ENCODE measurements at regions not wholly inside any gene's neighbourhood (a gene's known extent, or its start where the extent isn't known, plus 50 kb on each side); places are given as distances from the start of the nearest gene placed in this dataset.

DNA sequence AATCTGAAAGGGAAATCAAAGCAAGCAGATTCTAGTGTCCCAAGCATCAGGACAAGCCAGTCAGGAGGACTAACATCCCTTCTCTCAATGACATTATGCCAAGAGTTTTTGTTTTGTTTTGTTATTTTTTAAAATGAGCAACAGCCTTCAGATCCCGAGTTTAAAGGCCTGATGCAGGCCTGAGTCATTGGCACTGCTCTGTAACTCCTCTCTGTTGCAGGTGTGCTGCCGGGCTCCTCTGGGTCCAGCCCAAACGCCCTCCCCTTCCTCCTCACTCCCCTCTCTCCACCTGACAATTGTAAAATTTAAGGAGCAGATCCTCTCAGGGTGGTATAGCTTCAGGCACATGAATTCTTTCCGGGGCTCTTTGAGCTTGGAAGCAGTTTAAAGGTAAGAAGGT, 502.0 kb downstream of the BMP2 start:
- FAIRE-seq, result no peak

DNA sequence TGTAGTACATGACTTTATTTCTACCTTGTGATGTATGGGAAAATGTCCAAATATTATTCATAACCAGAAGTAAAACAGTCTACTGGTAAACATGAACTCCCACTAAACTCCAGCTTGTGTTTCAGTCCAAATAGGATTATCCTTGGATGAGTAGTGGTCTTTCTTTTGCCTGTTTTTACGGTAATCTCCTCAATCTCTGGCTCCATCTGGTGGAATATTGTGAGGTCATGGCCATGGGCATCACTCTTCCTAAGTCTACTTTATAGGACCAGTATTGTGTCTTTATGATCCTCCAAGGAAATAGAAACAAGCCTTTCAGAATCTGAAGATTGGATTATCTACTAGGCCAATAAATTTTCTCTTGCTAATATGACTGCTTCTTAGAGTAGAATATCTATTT, 505.0 kb downstream of the BMP2 start:
- no peak for FAIRE-seq

DNA sequence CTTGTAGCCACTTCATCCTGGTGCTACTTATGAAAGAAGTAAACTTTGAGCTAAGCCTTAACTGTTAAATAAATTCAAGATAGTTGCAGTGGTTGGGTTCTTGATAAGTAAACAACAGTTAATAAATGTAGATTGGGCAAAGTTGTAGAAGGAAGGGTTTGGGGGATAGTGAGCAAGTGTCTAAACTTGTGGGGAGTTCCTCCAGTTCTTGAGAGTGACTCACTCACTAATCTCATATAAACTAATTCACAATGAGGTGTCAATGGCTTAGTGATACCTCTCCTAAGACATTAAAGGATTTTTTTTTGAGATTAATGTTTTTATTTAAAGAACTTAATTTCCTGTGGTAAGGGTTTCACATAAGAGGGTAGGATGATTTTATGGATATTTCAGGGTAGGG, 507.4 kb downstream of the BMP2 start:
- no peak for FAIRE-seq

DNA sequence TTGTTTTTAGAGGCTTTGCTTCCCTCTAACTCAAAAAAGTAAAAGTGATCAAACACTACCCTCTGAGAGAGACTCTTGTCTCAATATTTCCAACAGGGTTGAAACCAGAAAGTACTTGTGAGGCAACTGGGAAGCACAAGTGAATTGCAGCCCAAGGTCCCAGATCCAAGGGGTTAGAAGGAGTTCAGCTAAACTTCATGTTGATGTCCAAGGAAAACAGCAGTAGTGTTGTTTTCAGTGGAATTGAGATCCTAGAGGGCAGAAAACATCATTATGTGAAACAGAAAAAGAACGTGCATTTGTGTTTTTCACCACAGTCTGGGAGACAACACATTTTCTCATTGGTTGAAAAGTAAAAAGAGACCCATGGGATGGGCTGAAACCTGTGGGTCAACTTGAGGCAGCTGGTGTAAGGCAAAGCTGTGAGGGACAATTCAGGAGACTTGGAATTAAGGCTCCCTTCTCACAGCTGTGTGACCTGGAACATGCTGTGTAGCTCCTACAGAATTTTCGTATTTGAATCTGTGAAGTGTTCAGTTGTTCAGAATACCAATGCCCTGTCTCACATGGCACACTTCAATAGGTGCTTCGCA, 508.3 kb downstream of the BMP2 start:
- FAIRE-seq, result no peak

DNA sequence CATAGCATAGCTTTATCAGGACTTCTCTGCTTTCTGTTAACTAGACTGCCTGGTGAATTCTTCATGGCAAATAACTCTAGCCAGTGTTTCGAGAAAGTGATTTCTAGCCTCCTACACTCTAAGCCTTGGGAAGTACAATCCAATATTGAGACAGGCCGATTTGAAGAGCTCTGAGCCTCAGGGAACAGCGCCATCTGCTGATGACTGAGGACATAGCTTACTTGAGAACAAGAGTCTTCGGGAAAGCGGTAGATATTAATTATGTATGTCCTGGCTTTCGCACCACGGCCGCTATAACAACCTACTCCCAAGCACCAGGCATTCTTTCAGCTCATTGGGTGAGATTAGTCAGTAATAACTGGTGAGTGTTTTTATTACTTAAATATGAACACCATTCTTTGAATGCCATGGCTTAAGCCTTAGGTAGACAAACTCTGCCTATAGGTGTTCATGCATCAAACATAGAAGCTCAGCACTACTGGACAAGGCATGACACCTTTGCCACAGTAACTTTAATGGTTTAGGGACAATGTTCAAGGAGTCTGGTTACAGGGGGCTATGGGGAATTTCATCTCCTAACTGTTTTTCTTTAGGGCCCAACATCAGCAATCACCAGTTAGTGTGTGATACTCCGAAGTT, 518.6 kb downstream of the BMP2 start:
- FAIRE-seq, result peak; percentile 96

DNA sequence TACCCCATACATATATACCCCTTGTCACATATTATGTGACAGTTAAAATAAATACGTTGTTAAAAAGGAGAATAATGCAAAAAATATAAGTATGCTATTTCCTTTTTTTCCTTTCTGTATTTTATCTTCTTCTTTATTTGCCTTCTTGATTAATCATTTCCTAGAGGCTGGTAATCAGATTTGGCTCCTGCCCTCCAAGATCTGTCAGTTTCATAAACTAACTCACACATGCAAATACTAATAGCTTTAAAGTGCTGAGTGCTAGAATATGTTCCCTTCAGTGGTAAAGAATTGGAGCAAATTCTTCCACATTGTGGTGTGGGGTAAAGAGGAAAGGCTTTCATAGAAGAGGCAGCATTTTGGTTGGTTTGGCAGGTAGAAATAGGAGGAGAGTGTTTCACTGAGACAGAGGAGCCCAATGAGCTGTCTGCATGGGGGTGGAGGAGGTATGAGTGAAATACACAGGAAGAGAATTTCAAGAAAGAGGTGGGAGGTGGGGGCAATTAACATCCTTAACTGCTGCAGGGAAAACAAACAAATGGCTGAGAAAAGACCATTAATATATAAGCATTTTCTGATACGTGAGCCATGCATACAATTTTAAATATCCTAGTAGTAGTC, 523.9 kb downstream of the BMP2 start:
- no peak for FAIRE-seq

DNA sequence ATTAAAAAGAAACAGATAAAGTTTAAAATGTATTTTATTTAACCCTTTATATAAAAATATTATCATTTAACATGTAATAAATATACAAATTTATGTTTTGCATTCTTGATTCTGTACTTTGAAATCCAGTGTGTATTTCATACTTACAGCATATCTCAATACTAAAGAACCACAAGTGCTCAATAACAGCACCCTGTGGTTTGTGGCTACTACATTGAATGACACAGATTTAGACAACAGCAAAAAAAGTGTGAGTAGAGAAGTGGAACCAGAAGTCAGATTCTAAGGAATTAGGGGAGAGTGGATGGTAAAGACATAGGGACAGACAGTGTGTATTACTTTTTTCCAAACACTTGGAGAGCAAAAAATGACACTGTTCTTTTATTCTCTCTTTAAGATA, 524.5 kb downstream of the BMP2 start:
- FAIRE-seq, result no peak

DNA sequence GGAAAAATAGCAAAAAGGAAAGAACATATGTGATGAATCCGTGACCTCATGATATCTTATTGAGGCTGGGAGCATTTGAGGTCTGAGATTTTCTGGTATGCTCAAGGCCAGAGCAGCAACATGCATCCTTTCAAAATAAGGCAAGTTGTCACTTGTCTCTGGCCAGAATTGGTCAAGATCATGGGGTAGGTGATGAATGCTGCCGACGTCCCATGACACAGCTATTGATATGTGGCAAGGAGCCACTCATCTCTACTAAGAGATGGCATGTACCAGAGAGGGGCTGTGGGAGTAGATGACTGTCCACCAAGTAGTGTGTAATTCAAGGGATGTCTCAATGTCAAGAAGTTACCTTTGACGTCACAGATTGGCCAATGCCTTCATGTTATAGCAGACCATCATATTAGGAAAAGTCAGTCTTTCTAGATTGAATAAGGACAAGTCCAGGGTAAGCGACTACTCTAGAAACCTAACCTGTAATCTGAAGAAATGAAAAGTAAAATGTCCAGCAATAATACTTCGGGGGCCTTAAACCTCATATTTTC, 527.4 kb downstream of the BMP2 start:
- no peak for FAIRE-seq

DNA sequence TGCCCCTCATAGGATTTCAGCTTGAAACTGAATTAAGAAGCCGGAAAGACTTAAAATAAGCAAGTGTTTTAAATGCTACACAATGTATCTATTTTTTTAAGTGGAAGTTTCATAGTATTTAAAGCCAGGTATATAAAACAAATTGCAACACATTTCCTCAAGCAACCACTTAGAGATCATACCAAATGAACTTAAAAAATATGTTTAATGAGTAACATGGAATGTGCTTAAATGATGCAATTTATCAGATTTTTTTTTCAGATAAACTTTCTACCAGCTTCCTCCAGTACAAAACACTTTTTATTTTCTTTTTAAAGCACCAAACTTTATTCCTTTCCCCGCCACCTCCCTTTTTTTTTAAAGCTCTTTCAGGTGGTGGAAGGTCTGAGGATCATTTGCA, 534.3 kb downstream of the BMP2 start:
- no peak for FAIRE-seq

DNA sequence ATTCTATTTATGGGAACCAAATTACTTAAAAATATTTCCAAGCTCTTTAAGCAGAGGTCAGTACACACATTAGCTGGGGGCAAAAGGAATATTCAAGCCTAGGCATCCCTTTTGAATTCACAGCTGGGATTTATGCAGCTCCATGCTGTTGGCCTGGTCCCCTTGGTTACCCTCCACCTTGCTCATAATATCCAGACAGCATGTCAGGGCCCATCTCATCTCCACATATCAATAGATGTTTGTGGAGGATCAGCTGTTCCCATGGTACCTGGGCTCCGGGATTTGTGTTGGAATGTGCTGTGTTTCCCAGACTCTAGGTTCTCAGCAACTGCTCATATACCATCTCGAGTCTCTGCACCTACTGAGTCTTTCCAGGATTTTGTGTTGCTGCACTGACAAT, 534.8 kb downstream of the BMP2 start:
- no peak for FAIRE-seq

DNA sequence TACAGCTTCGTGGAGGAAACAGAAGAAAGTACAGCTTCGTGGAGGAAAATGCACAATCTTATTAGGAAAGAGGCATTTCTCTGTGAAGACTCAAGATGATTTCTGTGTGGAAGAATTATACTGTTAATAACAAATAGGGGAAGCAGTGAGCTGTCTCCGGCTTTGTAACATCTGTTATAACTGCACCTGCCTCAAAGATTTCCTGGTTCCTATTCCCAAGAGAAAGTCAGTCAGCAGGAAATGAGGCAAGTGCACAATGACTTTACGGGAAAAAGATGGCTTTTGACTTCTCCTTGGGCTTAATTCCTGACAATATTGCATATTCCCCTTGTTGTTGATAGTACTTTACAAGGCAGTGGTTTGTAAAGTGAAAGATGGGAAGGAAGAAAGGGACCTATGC, 538.5 kb downstream of the BMP2 start:
- FAIRE-seq, result peak; percentile 36

DNA sequence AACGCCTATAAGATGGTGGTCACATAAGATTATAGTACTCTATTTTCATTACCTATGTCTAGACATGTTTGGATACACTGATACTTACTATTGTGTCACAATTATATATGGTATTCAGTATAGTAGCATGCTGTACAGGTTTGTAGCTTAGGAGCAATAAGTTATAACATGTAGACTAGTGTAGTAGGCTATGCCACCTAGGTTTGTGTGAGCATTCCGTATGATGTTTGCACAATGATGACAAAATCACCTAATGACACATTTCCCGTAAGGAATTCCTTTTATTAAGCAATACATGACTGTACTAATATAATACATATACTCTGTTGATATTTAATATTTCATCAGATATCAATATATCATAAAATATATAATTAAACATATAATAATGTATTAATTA, 540.7 kb downstream of the BMP2 start:
- FAIRE-seq, result no peak

DNA sequence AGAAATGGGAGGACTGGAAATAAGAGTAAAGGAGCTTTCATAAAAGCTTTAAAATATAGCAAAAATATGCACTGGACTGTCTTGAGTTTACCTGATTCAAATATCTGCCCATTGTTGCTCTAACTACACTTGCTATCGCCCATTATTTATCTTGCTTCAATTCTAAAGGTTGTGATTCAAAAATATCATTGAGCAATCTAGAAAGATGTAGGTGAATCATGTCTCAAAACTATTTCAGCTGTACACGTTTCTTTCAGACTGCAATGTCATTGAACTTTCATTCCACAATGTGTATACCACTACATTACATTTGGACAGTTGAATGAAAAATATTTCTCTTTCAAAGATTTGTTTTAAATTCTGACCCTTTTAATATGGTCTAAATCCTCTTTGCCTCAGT, 545.6 kb downstream of the BMP2 start:
- FAIRE-seq, result no peak

DNA sequence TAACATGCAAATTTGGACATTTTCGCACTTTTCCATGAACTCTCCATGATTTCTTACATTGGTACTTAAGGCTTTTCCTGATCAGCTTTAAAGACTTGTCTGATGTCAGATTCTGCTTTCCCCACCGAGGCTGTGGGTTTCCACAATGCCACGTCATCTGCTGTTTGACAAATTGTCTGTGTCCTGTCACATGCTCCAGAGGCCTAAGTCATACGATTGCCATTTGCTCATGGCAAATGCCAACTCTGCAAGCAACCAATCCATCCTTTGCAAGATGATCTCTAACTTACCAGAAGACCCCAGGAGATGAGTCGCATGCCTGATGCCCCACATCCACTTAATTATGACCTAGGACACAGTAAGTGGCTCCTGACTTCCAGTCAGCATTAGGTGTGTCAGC, 556.5 kb downstream of the BMP2 start:
- no peak for FAIRE-seq

DNA sequence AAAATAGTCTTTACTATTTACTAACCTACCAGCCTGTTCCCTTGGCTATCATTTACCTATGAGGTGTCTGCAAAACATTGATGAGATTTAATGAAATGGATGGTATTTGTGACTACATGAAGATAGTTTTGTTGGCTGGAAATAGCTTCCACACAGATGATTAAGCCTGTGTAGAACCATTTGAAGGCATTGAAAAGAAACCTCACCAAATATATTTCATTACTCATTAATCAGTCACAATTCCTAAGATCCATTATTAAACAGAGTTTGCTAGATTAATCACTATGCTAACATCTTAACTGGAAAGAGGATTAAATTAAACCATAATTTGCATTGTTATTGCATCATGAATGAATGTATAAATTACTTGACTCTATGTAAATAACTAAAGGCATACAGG, 560.3 kb downstream of the BMP2 start:
- FAIRE-seq, result no peak

DNA sequence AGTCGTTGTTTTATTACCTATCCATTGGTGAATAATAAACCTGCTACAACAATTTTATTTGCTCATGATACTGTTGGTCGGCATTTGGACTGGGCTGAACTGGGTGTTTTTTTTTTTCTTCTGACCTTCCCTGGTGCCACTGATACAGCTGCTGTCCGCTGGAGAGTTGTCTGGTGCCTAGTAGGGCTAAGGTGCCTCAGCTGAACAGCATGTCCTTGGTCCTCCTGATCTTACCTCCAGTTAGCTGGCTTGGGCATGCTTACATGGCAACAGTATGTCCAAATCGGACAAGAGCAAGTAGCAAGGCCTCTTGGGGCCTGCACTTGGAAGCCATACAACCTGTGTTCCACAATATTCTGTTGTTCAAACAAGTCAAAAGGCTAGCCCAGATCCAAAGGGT, 563.4 kb downstream of the BMP2 start:
- FAIRE-seq, result no peak

DNA sequence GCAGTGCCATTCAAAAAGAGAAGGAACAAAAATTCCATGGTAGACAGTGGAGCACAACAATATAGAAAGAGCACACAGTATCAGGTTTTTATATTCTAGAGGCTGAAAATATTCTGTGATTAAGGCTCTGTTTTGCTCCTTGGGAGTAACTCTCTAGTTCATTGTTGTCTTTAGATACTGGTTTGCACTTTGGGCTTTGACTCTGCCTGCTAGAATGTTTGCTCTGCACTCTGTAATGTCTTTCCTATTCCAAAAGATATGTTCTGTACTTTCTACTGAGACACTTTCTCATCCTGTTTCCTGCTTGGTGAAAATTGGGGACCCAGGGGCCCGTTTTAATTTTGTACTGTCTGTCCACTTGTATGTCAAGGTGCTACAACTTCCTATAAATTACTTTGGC, 564.7 kb downstream of the BMP2 start:
- FAIRE-seq, result no peak

DNA sequence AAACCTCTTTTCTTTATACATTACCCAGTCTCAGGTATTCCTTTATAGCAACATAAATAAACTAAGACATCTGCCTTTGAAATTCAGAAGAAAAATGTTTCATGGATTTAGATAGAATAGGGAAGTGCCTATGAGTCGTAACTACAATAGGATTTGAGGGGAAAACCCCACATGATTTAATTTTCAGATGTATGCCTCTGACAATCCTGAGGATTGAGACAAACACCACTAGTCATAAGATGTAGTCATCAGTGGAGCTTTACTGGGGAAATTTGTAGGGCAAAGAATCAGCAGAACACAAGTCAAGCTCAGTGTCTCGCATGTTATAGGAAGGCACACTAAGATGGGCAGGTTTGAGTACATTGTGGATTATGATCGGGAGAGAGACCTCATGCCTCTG, 566.4 kb downstream of the BMP2 start:
- no peak for FAIRE-seq

DNA sequence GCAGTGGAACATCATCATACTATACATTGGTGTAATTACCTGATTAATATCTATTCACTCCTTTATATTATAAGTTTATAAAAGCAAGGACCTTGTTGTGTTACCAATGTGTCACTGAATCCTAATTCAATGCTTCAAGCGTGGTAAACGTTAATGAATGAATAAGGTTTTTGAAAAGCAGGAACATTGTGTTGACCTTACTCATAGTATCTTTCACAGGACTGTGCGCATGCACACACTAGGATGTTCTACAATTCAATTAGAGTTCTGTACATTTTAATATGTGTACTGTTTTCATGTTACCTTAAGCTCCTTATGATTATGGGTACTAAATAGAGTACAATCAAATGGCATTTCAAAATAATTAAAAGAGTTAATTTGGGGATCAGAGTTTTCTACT, 578.5 kb downstream of the BMP2 start:
- no peak for FAIRE-seq

DNA sequence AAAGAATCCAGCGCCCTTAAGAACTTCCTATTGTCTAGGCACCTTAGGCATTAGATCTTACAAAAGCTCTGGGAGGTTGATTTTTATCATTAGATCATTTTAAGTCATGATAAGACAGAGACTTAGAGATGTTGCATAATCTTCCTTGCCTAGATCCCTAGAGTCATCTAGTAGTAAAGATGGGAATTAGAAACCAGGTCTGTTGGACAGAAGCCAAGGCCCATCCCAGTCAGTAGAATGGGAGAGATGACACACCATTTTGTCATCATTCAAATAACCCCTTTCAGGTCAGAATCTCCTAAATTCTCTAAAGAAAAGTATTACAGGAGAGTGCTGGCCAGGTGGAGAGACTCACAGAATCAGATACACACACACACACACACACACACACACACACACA, 579.1 kb downstream of the BMP2 start:
- FAIRE-seq, result no peak

DNA sequence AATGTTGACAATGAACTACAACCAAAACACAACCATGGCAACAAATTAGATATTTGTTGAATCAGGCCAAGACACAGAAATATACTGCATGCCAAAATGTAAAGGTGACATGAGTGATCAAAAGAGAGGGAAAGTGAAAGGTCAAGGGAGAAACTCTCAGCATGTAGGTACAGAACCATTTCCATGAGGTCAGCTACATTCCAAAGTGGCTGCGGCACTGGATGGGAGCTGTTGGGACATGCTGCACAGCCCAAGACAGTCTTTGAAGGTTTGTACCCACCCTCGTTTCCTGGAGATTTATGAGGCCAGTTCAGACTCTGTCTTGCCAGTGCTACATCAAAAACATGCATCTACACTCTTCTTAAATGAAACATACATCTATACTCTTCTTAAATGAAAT, 579.9 kb downstream of the BMP2 start:
- no peak for FAIRE-seq

DNA sequence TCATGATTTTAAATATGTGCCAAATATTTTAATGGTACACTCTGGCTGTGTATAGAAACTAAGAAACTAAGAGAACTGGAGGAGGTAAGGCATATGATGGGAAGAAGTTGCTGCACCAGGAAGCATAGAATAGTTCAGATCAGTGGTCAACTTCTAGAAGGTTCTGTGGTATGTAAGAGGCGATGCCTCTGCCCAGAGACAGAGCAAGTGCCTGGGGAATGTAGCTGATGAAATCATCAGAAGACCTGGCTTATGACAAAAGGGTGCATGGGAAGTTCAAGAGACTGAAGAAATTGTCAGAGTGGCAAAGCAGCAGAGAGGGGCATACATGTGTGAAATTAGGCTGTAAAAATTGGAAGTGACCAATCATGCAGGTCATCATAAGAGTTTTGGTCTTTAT, 580.8 kb downstream of the BMP2 start:
- no peak for FAIRE-seq

DNA sequence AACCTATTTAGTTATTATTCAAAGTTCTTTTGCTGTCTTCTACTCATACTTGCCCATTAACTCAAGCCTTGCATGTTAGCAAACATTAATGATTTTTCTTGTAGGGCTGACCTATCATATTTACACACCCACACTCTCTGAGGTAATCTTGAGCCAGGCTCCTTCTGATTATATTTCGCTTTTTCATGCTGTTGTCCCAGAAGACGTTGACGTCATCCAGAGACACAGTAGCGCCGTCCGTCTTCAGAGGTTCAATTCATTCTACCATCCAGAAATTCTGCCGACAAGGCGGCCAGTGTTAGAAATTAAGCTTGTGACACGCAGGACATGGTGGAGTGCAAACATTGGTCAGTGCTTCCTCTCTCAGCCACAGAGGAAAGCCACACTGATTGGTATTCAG, 584.7 kb downstream of the BMP2 start:
- no peak for FAIRE-seq

DNA sequence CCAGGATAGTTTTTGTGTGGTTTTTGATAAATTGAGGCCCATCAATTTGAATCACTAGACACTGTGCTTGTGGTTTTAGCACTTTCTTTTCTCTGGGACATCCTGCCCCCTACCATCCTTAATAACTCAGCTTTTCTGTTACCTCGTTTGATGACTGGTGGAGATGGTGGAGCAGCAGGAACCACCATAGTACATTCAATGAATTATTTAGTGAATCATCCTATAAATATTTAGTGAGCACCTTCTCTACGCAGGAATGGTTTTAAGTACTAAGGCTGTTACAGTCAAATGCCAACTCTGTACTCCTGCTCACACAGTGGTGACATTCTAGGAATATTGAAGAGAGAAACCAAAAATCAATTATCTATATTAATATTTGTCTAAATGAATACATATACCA, 585.2 kb downstream of the HAO1 start:
- no peak for FAIRE-seq

DNA sequence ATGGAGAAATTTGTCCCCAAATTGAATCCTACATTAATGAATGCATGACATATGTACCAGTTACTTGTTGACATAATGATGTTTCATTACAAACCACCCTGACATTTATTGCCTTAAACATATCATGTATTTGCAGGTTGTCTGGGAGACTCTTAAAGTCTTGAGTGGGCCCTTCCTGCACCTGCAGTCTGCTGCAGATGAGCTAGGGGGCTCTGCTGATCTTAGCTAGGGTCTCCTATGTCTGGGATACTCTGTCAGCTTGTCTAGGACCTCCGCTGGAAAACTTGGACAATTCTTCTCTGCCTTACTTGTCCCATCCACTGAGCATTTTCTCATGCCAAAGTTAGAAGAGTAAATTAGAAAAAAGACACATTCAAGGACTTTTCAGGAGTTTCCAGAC, 581.6 kb downstream of the HAO1 start:
- no peak for FAIRE-seq

Data from islet of Langerhans (tissue), 1 donor.